Sigmoid colon (tissue), 4 donors: ENCODE measurements at regions not wholly inside any gene's neighbourhood (a gene's known extent, or its start where the extent isn't known, plus 50 kb on each side); places are given as distances from the start of the nearest gene placed in this dataset.

Experiments
- CTCF ChIP-seq, 4 experiments: fragments of 450-650 bp in 3 of 4; fragments of 200-600 bp in 1 of 4; IDR thresholded peaks; one replicate each; pipeline ENCODE4 v1.5.1; 2016 to 2019; ENCODE audit warnings: antibody characterized with exemption in 4 of 4, mild to moderate bottlenecking in 3 of 4, moderate library complexity in 2 of 4
- POLR2AphosphoS5 ChIP-seq, 4 donors: sonication (generic); formaldehyde crosslinking; IDR thresholded peaks; one replicate each; pipeline ENCODE4 v1.6.1; 2017; ENCODE audit warnings: antibody characterized with exemption in 4 of 4

- TF ChIP-seq POLR2AphosphoS5 (IDR thresholded peaks at IDR 0.05) (no peak), CTCF (IDR thresholded peaks at IDR 0.05) (no peak)
These were observed 337.7 kb downstream of the CDK5RAP2 start for GRCh38 chr9:120242116-120242811.
